Activated T-helper 1 cell treated with anti-CD3 and anti-CD28 coated beads, Interleukin-12 subunit alpha, Interleukin-12 subunit beta, Interleukin-2, Interleukin-4 antibody, amounts not matched to agents 30 ng/mL and 10 ng/mL and 1 ng/mL, durations not matched to agents 14 hours and 24 hours and 36 hours (primary cell): ENCODE measurements at regions not wholly inside any gene's neighbourhood (a gene's known extent, or its start where the extent isn't known, plus 50 kb on each side); places are given as distances from the start of the nearest gene placed in this dataset.
"Not testable (repeated sequence)": the region's sequence is repeated elsewhere in the genome, so short reads cannot be mapped to it uniquely, and the experiment has no call there.

Experiments
- DNase-seq: peaks from one replicate; pipeline ENCODE4 v3.0.0; 2021; ENCODE audit warnings: low spot score
- H3K27ac Mint-ChIP-seq: one replicate; pipeline ENCODE4 v1.8.0; 2021; ENCODE audit warnings: mild to moderate bottlenecking, mixed read lengths
- H3K27me3 Mint-ChIP-seq: one replicate; pipeline ENCODE4 v1.8.0; 2022; ENCODE audit warnings: mild to moderate bottlenecking, moderate library complexity, mixed read lengths; ENCODE audit not compliant: insufficient read depth
- H3K36me3 Mint-ChIP-seq: one replicate; pipeline ENCODE4 v1.8.0; 2021; ENCODE audit warnings: low read depth, mixed read lengths
- H3K4me1 Mint-ChIP-seq: one replicate; pipeline ENCODE4 v1.8.0; 2021; ENCODE audit warnings: low read depth, mixed read lengths
- H3K4me3 Mint-ChIP-seq: one replicate; pipeline ENCODE4 v1.8.0; 2021; ENCODE audit warnings: mild to moderate bottlenecking, moderate library complexity, mixed read lengths
- H3K9me3 Mint-ChIP-seq: one replicate; pipeline ENCODE4 v1.8.0; 2021; ENCODE audit warnings: mixed read lengths
- intact Hi-C: fragments of 100-400 bp; cut with micrococcal nuclease; formaldehyde crosslinking; loops from one replicate; pipeline ENCODE4 v1.15.1; 2024

GRCh38 chr14:66242001-66242400 lies 244.2 kb upstream of the CCDC196 start:
- H3K4me1 Mint-ChIP-seq: no peaks in the 10 kb centered on the region
- no peak for DNase-seq
- no peaks in the 10 kb centered on the region for H3K9me3 Mint-ChIP-seq
- H3K36me3 Mint-ChIP-seq: no peaks in the 10 kb centered on the region
- H3K4me3 Mint-ChIP-seq: no peak overlapping the region
- H3K27me3 Mint-ChIP-seq: peaks cover 3% of the 10 kb centered on the region
- no peak overlapping the region for H3K27ac Mint-ChIP-seq
- intact Hi-C loops: no loop called here

- intact Hi-C loops: no loop called here
- H3K4me3 Mint-ChIP-seq: no peak overlapping the region
- H3K27me3 Mint-ChIP-seq: peaks cover 3% of the 10 kb centered on the region
- no peaks in the 10 kb centered on the region for H3K36me3 Mint-ChIP-seq
- no peak overlapping the region for H3K27ac Mint-ChIP-seq
- no peaks in the 10 kb centered on the region for H3K9me3 Mint-ChIP-seq
- no peaks in the 10 kb centered on the region for H3K4me1 Mint-ChIP-seq
- no peak for DNase-seq
Measured at GRCh38 chr14:66244834-66245233, 241.3 kb upstream of the CCDC196 start.

- intact Hi-C loops: no loop called here
- Mint-ChIP-seq H3K4me1 (no peaks in the 10 kb centered on the region), H3K27ac (no peak overlapping the region)
Measured at GRCh38 chr14:66247662-66248193, 238.4 kb upstream of the CCDC196 start.

GRCh38 chr14:66248256-66248655 lies 237.9 kb upstream of the CCDC196 start:
- Mint-ChIP-seq H3K36me3 (no peaks in the 10 kb centered on the region), H3K9me3 (no peaks in the 10 kb centered on the region), H3K27ac (no peak overlapping the region), H3K4me1 (no peaks in the 10 kb centered on the region), H3K4me3 (no peak overlapping the region), H3K27me3 (peaks cover 10% of the 10 kb centered on the region)
- DNase-seq: no peak
- intact Hi-C loops: no loop called here

More at GRCh38 chr14:66247662-66248193, 238.4 kb upstream of the CCDC196 start:
- Mint-ChIP-seq H3K27me3 (peaks cover 13% of the 10 kb centered on the region), H3K4me3 (no peak overlapping the region), H3K36me3 (no peaks in the 10 kb centered on the region), H3K9me3 (no peaks in the 10 kb centered on the region)
- no peak for DNase-seq

- H3K4me1 Mint-ChIP-seq: no peaks in the 10 kb centered on the region
- no peak overlapping the region for H3K27ac Mint-ChIP-seq
- H3K36me3 Mint-ChIP-seq: no peaks in the 10 kb centered on the region
- H3K27me3 Mint-ChIP-seq: peaks cover 10% of the 10 kb centered on the region
- no peak for DNase-seq
- no peak overlapping the region for H3K4me3 Mint-ChIP-seq
- no peaks in the 10 kb centered on the region for H3K9me3 Mint-ChIP-seq
- intact Hi-C loops: no loop called here
Measured at GRCh38 chr14:66249544-66249943, 236.6 kb upstream of the CCDC196 start.

GRCh38 chr14:66254038-66254437 lies 232.1 kb upstream of the CCDC196 start:
- no peaks in the 10 kb centered on the region for H3K4me1 Mint-ChIP-seq
- H3K9me3 Mint-ChIP-seq: no peaks in the 10 kb centered on the region
- H3K36me3 Mint-ChIP-seq: no peaks in the 10 kb centered on the region
- peaks cover 10% of the 10 kb centered on the region for H3K27me3 Mint-ChIP-seq
- no peak overlapping the region for H3K4me3 Mint-ChIP-seq
- no peak for DNase-seq
- H3K27ac Mint-ChIP-seq: no peak overlapping the region
- intact Hi-C loops: no loop called here

- Mint-ChIP-seq H3K27ac (no peak overlapping the region), H3K4me3 (no peak overlapping the region), H3K27me3 (peaks cover 14% of the 10 kb centered on the region), H3K36me3 (no peaks in the 10 kb centered on the region), H3K4me1 (no peaks in the 10 kb centered on the region), H3K9me3 (no peaks in the 10 kb centered on the region)
- no peak for DNase-seq
- intact Hi-C loops: no loop called here
Measured at GRCh38 chr14:66268802-66269334, 217.3 kb upstream of the CCDC196 start.

- no peak for DNase-seq
Measured at GRCh38 chr14:66272221-66272620, 213.9 kb upstream of the CCDC196 start.

GRCh38 chr14:66273261-66273832 lies 212.8 kb upstream of the CCDC196 start:
- no peaks in the 10 kb centered on the region for H3K9me3 Mint-ChIP-seq
- H3K4me1 Mint-ChIP-seq: no peaks in the 10 kb centered on the region
- peaks cover 7% of the 10 kb centered on the region for H3K27me3 Mint-ChIP-seq
- no peaks in the 10 kb centered on the region for H3K36me3 Mint-ChIP-seq
- no peak overlapping the region for H3K4me3 Mint-ChIP-seq
- DNase-seq: no peak
- no peak overlapping the region for H3K27ac Mint-ChIP-seq
- intact Hi-C loops: no loop called here

More at GRCh38 chr14:66272221-66272620, 213.9 kb upstream of the CCDC196 start:
- H3K27ac Mint-ChIP-seq: no peak overlapping the region
- intact Hi-C loops: no loop called here
- H3K4me3 Mint-ChIP-seq: no peak overlapping the region
- no peaks in the 10 kb centered on the region for H3K4me1 Mint-ChIP-seq
- no peaks in the 10 kb centered on the region for H3K36me3 Mint-ChIP-seq
- peaks cover 7% of the 10 kb centered on the region for H3K27me3 Mint-ChIP-seq
- no peaks in the 10 kb centered on the region for H3K9me3 Mint-ChIP-seq

- H3K4me1 Mint-ChIP-seq, H3K36me3 Mint-ChIP-seq, H3K27me3 Mint-ChIP-seq, H3K27ac Mint-ChIP-seq, H3K4me3 Mint-ChIP-seq, H3K9me3 Mint-ChIP-seq, intact Hi-C loops, DNase-seq: not testable (repeated sequence)
Measured at GRCh38 chr14:66278418-66278817, 207.8 kb upstream of the CCDC196 start.

GRCh38 chr14:66281036-66281776 lies 205.0 kb upstream of the CCDC196 start:
- no peak overlapping the region for H3K4me3 Mint-ChIP-seq
- H3K4me1 Mint-ChIP-seq: no peaks in the 10 kb centered on the region
- intact Hi-C loops: no loop called here
- H3K9me3 Mint-ChIP-seq: peaks cover 8% of the 10 kb centered on the region
- H3K27me3 Mint-ChIP-seq: peaks cover 3% of the 10 kb centered on the region
- H3K36me3 Mint-ChIP-seq: no peaks in the 10 kb centered on the region
- H3K27ac Mint-ChIP-seq: no peak overlapping the region
- DNase-seq: no peak

- H3K27ac Mint-ChIP-seq: no peak overlapping the region
- no peak for DNase-seq
- H3K36me3 Mint-ChIP-seq: no peaks in the 10 kb centered on the region
- H3K4me3 Mint-ChIP-seq: no peak overlapping the region
- peaks cover 4% of the 10 kb centered on the region for H3K9me3 Mint-ChIP-seq
- H3K4me1 Mint-ChIP-seq: no peaks in the 10 kb centered on the region
- intact Hi-C loops: no loop called here
- H3K27me3 Mint-ChIP-seq: peaks cover 7% of the 10 kb centered on the region
Measured at GRCh38 chr14:66284346-66284745, 201.8 kb upstream of the CCDC196 start.

- Mint-ChIP-seq H3K36me3 (no peaks in the 10 kb centered on the region), H3K4me1 (peaks cover 3% of the 10 kb centered on the region), H3K9me3 (no peaks in the 10 kb centered on the region), H3K27me3 (peaks cover 7% of the 10 kb centered on the region), H3K27ac (no peak overlapping the region), H3K4me3 (no peak overlapping the region)
- intact Hi-C loops: no loop called here
- no peak for DNase-seq
Measured at GRCh38 chr14:66288511-66288910, 197.7 kb upstream of the CCDC196 start.
